ENCODE measurements at regions not wholly inside any gene's neighbourhood (a gene's known extent, or its start where the extent isn't known, plus 50 kb on each side); places are given as distances from the start of the nearest gene placed in this dataset.

- DNase-seq (ENCODE audit: low spot score) = no peak
- in situ Hi-C loops (cut with MboI; ENCODE audit: low pct_unique_long_range_greater_than_20kb, low sequenced_read_pairs, unreplicated experiment) = no loop called here
- TF ChIP-seq CTCF (IDR thresholded peaks at IDR 0.05; ENCODE audit: extremely low read depth, insufficient read depth, missing control alignments) = no peak
Observed at GRCh38 chr16:79287424-79287917, 313.1 kb downstream of the MAF start.

- peak; percentile 16 for DNase-seq (ENCODE audit: low spot score)
- in situ Hi-C loops (cut with MboI; ENCODE audit: low pct_unique_long_range_greater_than_20kb, low sequenced_read_pairs, unreplicated experiment) = no loop called here
- TF ChIP-seq CTCF (IDR thresholded peaks at IDR 0.05; ENCODE audit: extremely low read depth, insufficient read depth, missing control alignments) = no peak
Observed at GRCh38 chr16:79286646-79287423, 313.7 kb downstream of the MAF start.

GRCh38 chr16:79284766-79285165 lies 315.8 kb downstream of the MAF start:
- no peak for DNase-seq (ENCODE audit: low spot score)
- no peak for TF ChIP-seq CTCF (IDR thresholded peaks at IDR 0.05; ENCODE audit: extremely low read depth, insufficient read depth, missing control alignments)
- in situ Hi-C loops (cut with MboI; ENCODE audit: low pct_unique_long_range_greater_than_20kb, low sequenced_read_pairs, unreplicated experiment) = no loop called here

- in situ Hi-C loops (cut with MboI; ENCODE audit: low pct_unique_long_range_greater_than_20kb, low sequenced_read_pairs, unreplicated experiment) = no loop called here
- no peak for DNase-seq (ENCODE audit: low spot score)
- TF ChIP-seq CTCF (IDR thresholded peaks at IDR 0.05; ENCODE audit: extremely low read depth, insufficient read depth, missing control alignments) = no peak
Observed at GRCh38 chr16:79283578-79283977, 317.0 kb downstream of the MAF start.

GRCh38 chr16:79282806-79283205 lies 317.7 kb downstream of the MAF start:
- DNase-seq (ENCODE audit: low spot score) = no peak
- TF ChIP-seq CTCF (IDR thresholded peaks at IDR 0.05; ENCODE audit: extremely low read depth, insufficient read depth, missing control alignments) = no peak
- in situ Hi-C loops (cut with MboI; ENCODE audit: low pct_unique_long_range_greater_than_20kb, low sequenced_read_pairs, unreplicated experiment) = no loop called here

GRCh38 chr16:79278506-79278905 lies 322.0 kb downstream of the MAF start:
- TF ChIP-seq CTCF (IDR thresholded peaks at IDR 0.05; ENCODE audit: extremely low read depth, insufficient read depth, missing control alignments) = no peak
- in situ Hi-C loops (cut with MboI; ENCODE audit: low pct_unique_long_range_greater_than_20kb, low sequenced_read_pairs, unreplicated experiment) = no loop called here
- DNase-seq (ENCODE audit: low spot score) = no peak

Data from GM13977 (cell line).